Nucleus accumbens (tissue), 56 donors: ENCODE measurements at regions not wholly inside any gene's neighbourhood (a gene's known extent, or its start where the extent isn't known, plus 50 kb on each side); places are given as distances from the start of the nearest gene placed in this dataset.
"Not testable (repeated sequence)": the region's sequence is repeated elsewhere in the genome, so short reads cannot be mapped to it uniquely, and the experiment has no call there.

ENCODE experiments used
- DNase-seq, 56 donors: peaks; one replicate each; lab custom pipeline; 2025; lab: John Stamatoyannopoulos, UW

- no peak for DNase-seq
Measured at GRCh38 chr6:12640438-12640837, 76.1 kb upstream of the PHACTR1 start.

GRCh38 chr6:12641785-12642184, 74.8 kb upstream of the PHACTR1 start:
- DNase-seq: not testable (repeated sequence)

GRCh38 chr6:12645941-12646340, 70.6 kb upstream of the PHACTR1 start:
- no peak for DNase-seq

GRCh38 chr6:12648171-12648570, 68.4 kb upstream of the PHACTR1 start:
- no peak for DNase-seq

- DNase-seq: no peak
Measured at GRCh38 chr6:12649325-12649724, 67.2 kb upstream of the PHACTR1 start.

DNA sequence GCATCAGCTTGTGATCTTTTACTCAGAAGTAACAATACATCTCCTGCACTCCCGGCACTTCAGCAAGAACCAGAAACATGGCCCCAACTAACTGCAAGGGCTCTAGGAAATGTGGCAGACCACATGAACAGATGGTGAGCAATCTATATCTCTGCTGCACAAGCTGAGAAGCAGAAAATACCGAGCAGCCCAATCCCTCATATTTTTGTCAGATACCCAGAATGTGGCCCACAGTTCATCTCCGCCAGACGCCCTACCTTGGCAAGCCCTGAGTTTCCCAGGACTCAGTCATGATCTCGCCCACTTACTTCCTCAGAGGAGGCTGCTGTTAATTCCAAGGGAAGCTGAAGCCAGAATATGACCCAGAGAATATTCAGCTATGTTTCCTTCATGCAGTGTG, 63.1 kb upstream of the PHACTR1 start:
- no peak for DNase-seq

- DNase-seq: no peak
Measured at GRCh38 chr6:12654107-12654506, 62.5 kb upstream of the PHACTR1 start.

DNA sequence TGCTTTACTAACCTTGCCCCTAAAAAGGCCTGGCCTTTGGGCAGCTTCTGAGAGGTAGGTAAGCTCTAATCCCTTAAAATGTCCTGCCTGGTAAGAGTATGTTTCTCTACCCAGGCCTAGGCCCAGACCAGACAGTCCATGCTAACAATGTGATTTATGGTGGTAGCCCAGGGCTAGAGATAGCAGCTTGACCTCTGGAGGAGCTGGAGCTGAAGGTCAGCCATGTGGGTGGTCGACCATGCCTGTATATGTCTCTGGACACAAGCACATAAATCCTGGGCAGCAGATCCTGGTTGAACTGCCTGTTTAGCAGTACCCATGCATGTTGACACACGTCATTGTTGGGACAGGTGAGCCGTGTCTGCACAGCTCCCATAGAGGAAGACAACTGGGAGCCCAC, 62.1 kb upstream of the PHACTR1 start:
- no peak for DNase-seq

DNA sequence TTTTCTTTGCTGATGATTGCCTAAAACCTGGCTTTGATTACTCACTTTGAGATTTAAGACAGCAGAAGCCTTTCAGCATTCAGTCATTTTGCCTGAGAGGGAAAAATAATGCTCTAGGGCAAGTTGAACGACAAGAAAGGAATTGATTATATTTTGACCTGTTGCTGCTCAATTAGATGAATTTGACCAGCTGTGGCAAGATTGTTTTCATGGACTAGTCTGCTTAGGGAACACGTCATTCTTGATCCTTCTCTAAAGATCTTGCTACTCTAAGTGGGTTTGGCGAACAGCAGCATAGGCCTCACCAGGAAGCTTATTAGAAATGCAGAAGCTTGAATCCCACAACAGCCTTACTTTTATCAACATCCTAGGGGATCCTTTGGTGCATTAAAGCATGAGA, 59.7 kb upstream of the PHACTR1 start:
- DNase-seq: no peak

GRCh38 chr6:12657884-12658283, 58.7 kb upstream of the PHACTR1 start:
- DNase-seq: no peak

- DNase-seq: no peak
Measured at GRCh38 chr6:12661432-12662089, 55.0 kb upstream of the PHACTR1 start.
